Spleen (tissue), 11 donors: ENCODE measurements at regions not wholly inside any gene's neighbourhood (a gene's known extent, or its start where the extent isn't known, plus 50 kb on each side); places are given as distances from the start of the nearest gene placed in this dataset.

Experiments
- DNase-seq: peaks from one replicate; pipeline ENCODE4 v3.0.0-alpha.2; 2020
- H3K27ac ChIP-seq, 8 donors: fragments of 200-600 bp; sonication (generic) in 7 of 8; 1 replicate in 4 of 8; 2 replicates in 4 of 8; pipeline versions ENCODE4 v1.5.0 to v1.8.0; 2016 to 2021; ENCODE audit warnings: inconsistent platforms in 4 of 8, mild to moderate bottlenecking in 4 of 8, moderate library complexity in 1 of 8
- H3K27me3 ChIP-seq, 7 donors: fragments of 200-600 bp; sonication (generic) in 6 of 7; replicated peaks in 1 of 7; 1 replicate in 4 of 7; 2 replicates in 3 of 7; pipeline versions ENCODE4 v1.5.0 to v1.8.0; 2016 to 2021; ENCODE audit warnings: inconsistent platforms in 3 of 7, mild to moderate bottlenecking in 1 of 7
- H3K36me3 ChIP-seq, 6 donors: fragments of 200-600 bp; sonication (generic) in 5 of 6; 1 replicate in 4 of 6; 2 replicates in 2 of 6; pipeline versions ENCODE4 v1.5.0 to v1.8.0; 2016 to 2021; ENCODE audit warnings: inconsistent platforms in 2 of 6
- H3K4me1 ChIP-seq, 6 donors: fragments of 200-600 bp; sonication (generic) in 5 of 6; 1 replicate in 3 of 6; 2 replicates in 3 of 6; pipeline versions ENCODE4 v1.5.0 to v1.8.0; 2016 to 2021; ENCODE audit warnings: inconsistent platforms in 3 of 6
- H3K4me3 ChIP-seq, 8 donors: fragments of 200-600 bp; sonication (generic) in 7 of 8; 1 replicate in 4 of 8; 2 replicates in 4 of 8; pipeline versions ENCODE4 v1.5.0 to v1.8.0; 2016 to 2021; ENCODE audit warnings: inconsistent platforms in 4 of 8, mild to moderate bottlenecking in 4 of 8, moderate library complexity in 2 of 8
- H3K9me3 ChIP-seq, 8 donors: fragments of 200-600 bp; sonication (generic) in 7 of 8; 1 replicate in 4 of 8; 2 replicates in 4 of 8; pipeline versions ENCODE4 v1.5.0 to v1.8.0; 2016 to 2021; ENCODE audit warnings: inconsistent platforms in 4 of 8
- POLR2A ChIP-seq, 3 donors: fragments of 450-650 bp; IDR thresholded peaks; one replicate each; pipeline ENCODE4 v1.5.1; 2017; ENCODE audit warnings: antibody characterized with exemption in 3 of 3, mild to moderate bottlenecking in 1 of 3
- POLR2AphosphoS5 ChIP-seq, 3 donors: sonication (generic); formaldehyde crosslinking; IDR thresholded peaks; one replicate each; pipeline ENCODE4 v1.5.1; 2017; ENCODE audit warnings: antibody characterized with exemption in 3 of 3
- WGBS, 5 donors: extraction: QIAGEN DNeasy Blood & Tissue Kit in 3 of 5; methylation state at CpG; one replicate each; pipeline versions ENCODE4 v1.1.5 to v1.1.7; 2013 to 2018; 5-methylcytosine and 5-hydroxymethylcytosine counted together
- intact Hi-C: fragments of 100-400 bp; cut with DNase I; formaldehyde crosslinking; loops from one replicate; pipeline ENCODE4 v1.15.0; 2023; ENCODE audit warnings: low total_unique reads
- TF ChIP-seq, protein P1 (sequence below), 11 experiments: fragments of 200-600 bp in 7 of 11; fragments of 450-650 bp in 4 of 11; sonication (generic) in 4 of 11; IDR thresholded peaks in 8 of 11; conservative IDR thresholded peaks in 3 of 11; 1 replicate in 7 of 11; 2 replicates in 4 of 11; pipeline versions ENCODE4 v1.4.0 to v1.8.0; 2016 to 2021; ENCODE audit warnings: antibody characterized with exemption in 11 of 11, inconsistent platforms in 4 of 11, mild to moderate bottlenecking in 1 of 11
- donor health status: healthy with polysubstance abuse.
- donor health status: DM: no; HTN: no; CAD: no; lungs with moderate emphysema.
- donor health status: DM: no; HTN: no; CAD: no.
- donor health status: Bipolar disorder and iron deficiency.
- donor health status: healthy.
- donor health status: DM: no; HTN: no; CAD: no.
- donor health status: DM: yes; HTN: yes; CAD: no.

DNA sequence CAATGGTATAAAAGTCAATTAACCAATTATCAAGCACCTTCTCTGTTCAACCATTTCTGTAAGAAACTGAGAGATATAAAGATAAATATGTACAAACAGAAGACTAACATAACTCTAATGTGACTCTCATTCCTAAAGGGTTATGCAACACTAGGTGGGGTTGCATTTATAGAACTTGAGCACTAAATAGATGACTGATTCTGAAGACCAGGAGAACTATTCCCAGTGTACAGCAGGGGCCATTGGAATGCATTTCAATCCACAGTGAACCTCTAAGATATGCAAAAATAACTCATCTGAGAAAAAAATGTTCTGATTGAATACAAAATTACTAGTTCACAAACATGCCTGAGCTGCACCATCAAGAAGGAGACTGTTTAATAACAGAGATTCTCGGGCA lies 341.2 kb upstream of the STEAP1 start:
- Histone ChIP-seq H3K27me3 (no peaks in the 10 kb centered on the region), H3K4me1 (no peaks in the 10 kb centered on the region), H3K36me3 (no peaks in the 10 kb centered on the region), H3K9me3 (peaks cover 0 to 8% (median under 1%) of the 10 kb centered on the region in 8 donors), H3K27ac (no peak overlapping the region), H3K4me3 (no peak overlapping the region)
- intact Hi-C loops = no loop called here
- 68 to 80% (median 77%) methylated on average over 1 of the region's 1 CpG for WGBS, 5 donors
- no peak for DNase-seq
- TF ChIP-seq POLR2A (IDR thresholded peaks at IDR 0.05) = no peak
- TF ChIP-seq, protein P1, sequence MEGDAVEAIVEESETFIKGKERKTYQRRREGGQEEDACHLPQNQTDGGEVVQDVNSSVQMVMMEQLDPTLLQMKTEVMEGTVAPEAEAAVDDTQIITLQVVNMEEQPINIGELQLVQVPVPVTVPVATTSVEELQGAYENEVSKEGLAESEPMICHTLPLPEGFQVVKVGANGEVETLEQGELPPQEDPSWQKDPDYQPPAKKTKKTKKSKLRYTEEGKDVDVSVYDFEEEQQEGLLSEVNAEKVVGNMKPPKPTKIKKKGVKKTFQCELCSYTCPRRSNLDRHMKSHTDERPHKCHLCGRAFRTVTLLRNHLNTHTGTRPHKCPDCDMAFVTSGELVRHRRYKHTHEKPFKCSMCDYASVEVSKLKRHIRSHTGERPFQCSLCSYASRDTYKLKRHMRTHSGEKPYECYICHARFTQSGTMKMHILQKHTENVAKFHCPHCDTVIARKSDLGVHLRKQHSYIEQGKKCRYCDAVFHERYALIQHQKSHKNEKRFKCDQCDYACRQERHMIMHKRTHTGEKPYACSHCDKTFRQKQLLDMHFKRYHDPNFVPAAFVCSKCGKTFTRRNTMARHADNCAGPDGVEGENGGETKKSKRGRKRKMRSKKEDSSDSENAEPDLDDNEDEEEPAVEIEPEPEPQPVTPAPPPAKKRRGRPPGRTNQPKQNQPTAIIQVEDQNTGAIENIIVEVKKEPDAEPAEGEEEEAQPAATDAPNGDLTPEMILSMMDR (IDR thresholded peaks at IDR 0.05 in 8 of 11, conservative IDR thresholded peaks at IDR 0.05 in 3 of 11) = no peak
- TF ChIP-seq POLR2AphosphoS5 (IDR thresholded peaks at IDR 0.05) = no peak

DNA sequence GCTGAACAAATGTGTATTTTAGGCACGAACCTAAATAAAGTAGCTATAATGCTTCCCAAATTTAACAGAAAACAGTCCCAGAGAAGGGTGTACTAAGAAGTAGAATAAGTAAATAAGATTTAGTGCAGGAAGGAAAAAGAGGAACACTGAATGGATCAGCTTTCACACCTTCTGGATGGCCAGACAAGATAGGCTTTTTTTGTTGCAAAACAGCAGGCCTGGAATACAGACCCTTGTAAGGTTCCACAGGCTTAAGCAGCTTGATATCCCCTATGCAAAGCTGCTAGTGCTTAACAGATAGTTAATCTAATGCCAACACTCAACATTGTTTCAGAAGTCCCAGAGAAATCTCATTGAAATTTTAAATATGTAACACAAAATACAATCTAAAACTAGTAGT lies 328.1 kb upstream of the STEAP1 start:
- DNase-seq = no peak
- peaks cover 0 to 6% (median 0%) of the 10 kb centered on the region in 8 donors for H3K9me3 ChIP-seq
- TF ChIP-seq POLR2AphosphoS5 (IDR thresholded peaks at IDR 0.05) = no peak
- no peak overlapping the region for H3K4me3 ChIP-seq
- 68 to 76% (median 71%) methylated on average over 1 of the region's 1 CpG for WGBS, 5 donors
- no peaks in the 10 kb centered on the region for H3K4me1 ChIP-seq
- no peaks in the 10 kb centered on the region for H3K27me3 ChIP-seq
- H3K27ac ChIP-seq = no peak overlapping the region
- no peaks in the 10 kb centered on the region for H3K36me3 ChIP-seq
- intact Hi-C loops = no loop called here

DNA sequence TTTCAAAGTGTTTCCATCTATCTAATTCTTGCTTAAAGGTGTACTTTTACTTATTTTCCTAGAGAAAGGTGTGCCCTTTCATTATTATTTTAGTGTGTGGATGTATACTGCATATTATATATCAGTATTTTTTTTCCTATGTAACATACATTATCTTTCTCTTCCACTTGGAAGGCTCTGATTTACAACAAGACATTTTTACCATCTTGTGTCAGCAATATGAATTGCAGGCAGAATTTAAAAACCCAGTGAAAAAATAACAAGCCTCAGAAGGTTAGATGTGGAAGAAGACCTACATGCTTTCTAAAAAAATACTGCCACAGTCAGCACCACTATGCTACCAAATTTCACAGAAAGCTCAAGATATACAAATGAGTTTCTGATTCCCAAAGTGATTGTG lies 327.7 kb upstream of the STEAP1 start:
- no peak for DNase-seq
- Histone ChIP-seq H3K4me3 (no peak overlapping the region), H3K27ac (no peak overlapping the region), H3K9me3 (peaks cover 0 to 6% (median 0%) of the 10 kb centered on the region in 8 donors), H3K36me3 (no peaks in the 10 kb centered on the region), H3K27me3 (no peaks in the 10 kb centered on the region), H3K4me1 (no peaks in the 10 kb centered on the region)
- TF ChIP-seq POLR2AphosphoS5 (IDR thresholded peaks at IDR 0.05) = no peak
- no peak for TF ChIP-seq POLR2A (IDR thresholded peaks at IDR 0.05)
- TF ChIP-seq, protein P1 (IDR thresholded peaks at IDR 0.05 in 8 of 11, conservative IDR thresholded peaks at IDR 0.05 in 3 of 11) = no peak
- intact Hi-C loops = no loop called here

DNA sequence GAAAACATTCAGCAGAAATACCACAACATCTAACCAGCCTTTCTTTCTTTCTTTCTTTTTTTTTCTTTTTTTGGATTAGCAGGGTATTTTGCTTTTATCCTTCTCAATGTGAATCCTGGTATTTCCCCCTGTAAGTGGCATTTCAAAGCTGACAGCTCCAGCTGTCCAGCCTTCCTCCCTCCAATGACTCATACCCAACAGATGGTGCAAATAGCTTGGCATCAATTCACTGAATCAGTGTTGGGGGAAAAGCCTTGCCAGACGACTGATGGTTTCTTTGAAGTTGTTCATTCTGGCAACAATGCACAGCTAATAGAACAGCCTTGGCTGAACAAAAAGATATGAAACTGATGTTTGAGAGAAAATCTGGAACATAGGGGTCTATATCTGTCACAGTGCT lies 316.8 kb upstream of the STEAP1 start:
- no peak for DNase-seq
- TF ChIP-seq POLR2A (IDR thresholded peaks at IDR 0.05) = no peak
- TF ChIP-seq, protein P1 (IDR thresholded peaks at IDR 0.05 in 8 of 11, conservative IDR thresholded peaks at IDR 0.05 in 3 of 11) = no peak
- TF ChIP-seq POLR2AphosphoS5 (IDR thresholded peaks at IDR 0.05) = no peak

DNA sequence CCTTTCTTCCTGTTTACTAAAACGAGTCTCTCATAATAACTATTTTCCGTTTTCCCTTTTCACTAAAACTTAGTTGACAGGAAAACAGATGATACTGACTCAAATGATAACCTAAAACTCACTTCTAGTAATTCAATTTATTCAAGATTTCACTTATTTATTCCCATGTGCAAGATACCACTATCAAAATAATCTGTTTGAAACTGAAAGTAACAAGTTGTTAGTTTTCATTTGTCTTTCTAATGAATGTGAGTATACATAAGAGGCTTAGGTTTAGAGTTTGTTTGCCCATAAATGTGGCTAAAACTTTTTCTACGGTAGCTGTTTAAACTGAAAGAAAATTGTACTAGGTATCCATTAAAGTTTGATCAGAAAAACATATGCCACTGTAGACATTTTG lies 314.9 kb upstream of the STEAP1 start:
- H3K36me3 ChIP-seq = no peaks in the 10 kb centered on the region
- peak overlapping the region in 1 of 8 donors; percentile 3 for H3K27ac ChIP-seq
- no peaks in the 10 kb centered on the region for H3K4me1 ChIP-seq
- peak overlapping the region in 2 of 8 donors; percentile 18 to 23 for H3K4me3 ChIP-seq
- 28 to 49% (median 38%) methylated on average over 3 of the region's 3 CpGs for WGBS, 5 donors
- H3K27me3 ChIP-seq = no peaks in the 10 kb centered on the region
- H3K9me3 ChIP-seq = no peaks in the 10 kb centered on the region
- TF ChIP-seq POLR2AphosphoS5 (IDR thresholded peaks at IDR 0.05) (no peak), POLR2A (IDR thresholded peaks at IDR 0.05) (no peak)
- TF ChIP-seq, protein P1 (IDR thresholded peaks at IDR 0.05 in 8 of 11, conservative IDR thresholded peaks at IDR 0.05 in 3 of 11) = no peak
- no peak for DNase-seq
- intact Hi-C loops = no loop called here

More for the DNA sequence above, 316.8 kb upstream of the STEAP1 start:
- no peak overlapping the region for H3K27ac ChIP-seq
- 29 to 64% (median 44%) methylated on average over 1 of the region's 1 CpG for WGBS, 5 donors
- H3K9me3 ChIP-seq = no peaks in the 10 kb centered on the region
- no peak overlapping the region for H3K4me3 ChIP-seq
- H3K4me1 ChIP-seq = no peaks in the 10 kb centered on the region
- no peaks in the 10 kb centered on the region for H3K27me3 ChIP-seq
- H3K36me3 ChIP-seq = no peaks in the 10 kb centered on the region
- intact Hi-C loops = no loop called here
